ENCODE measurements at regions not wholly inside any gene's neighbourhood (a gene's known extent, or its start where the extent isn't known, plus 50 kb on each side); places are given as distances from the start of the nearest gene placed in this dataset.

DNA sequence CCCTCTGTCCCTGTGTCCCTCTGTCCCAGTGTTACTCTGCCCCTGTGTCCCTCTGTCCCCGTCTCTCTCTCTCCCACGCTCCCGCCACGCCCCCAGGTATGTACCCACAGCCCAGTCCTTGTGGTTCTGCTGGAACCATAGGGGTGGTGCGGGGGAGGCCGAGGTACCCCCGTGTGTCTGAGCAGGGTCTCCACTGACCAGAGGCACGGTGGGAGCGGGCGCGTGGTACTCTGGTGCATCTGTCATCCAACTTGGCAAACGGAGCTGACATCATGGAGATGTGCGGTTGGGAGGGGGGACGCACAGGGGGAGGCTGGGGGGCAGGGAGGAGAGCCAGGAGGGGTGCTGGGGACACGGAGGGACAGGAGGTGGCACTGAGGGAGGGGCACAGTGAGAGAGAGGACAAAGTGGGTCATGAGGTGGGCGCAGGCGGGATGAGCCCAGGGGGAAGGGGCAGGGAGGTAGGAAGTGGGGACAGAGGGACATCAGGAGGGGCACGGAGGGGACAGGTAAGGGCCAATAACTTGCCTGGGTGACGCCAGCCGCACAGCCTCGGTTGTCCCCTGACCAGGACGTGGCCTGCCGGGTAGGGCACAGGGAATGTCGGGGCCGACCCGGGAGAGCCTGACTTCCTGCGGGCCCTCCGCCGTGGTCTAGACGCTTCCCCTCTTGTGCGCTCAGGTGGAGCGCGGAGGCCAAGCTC, 163.6 kb upstream of the PDE10A start:
- H3K4me3 ChIP-seq (ENCODE audit: low read length), result no peak overlapping the region
- no peaks in the 10 kb centered on the region for H3K36me3 ChIP-seq (replicated peaks; ENCODE audit: insufficient read depth, low read length)
- H3F3A ChIP-seq (ENCODE audit: insufficient read depth, low read length), result no peaks in the 10 kb centered on the region
- H2AFZ ChIP-seq (ENCODE audit: low read length), result no peak overlapping the region
- no peaks in the 10 kb centered on the region for H4K20me1 ChIP-seq (ENCODE audit: insufficient read depth, low read length)
- no peaks in the 10 kb centered on the region for H3K27me3 ChIP-seq (replicated peaks; ENCODE audit: insufficient read depth, low read length)
- no peak overlapping the region for H3K9ac ChIP-seq (ENCODE audit: low read length)
- H3K9me3 ChIP-seq (replicated peaks; ENCODE audit: insufficient read depth, low read length), result no peaks in the 10 kb centered on the region
- DNase-seq, result no peak
- no peaks in the 10 kb centered on the region for H3K4me1 ChIP-seq (ENCODE audit: low read length)
- no peak for TF ChIP-seq EZH2phosphoT487 (IDR thresholded peaks at IDR 0.05; ENCODE audit: low read length)
- no peak overlapping the region for H3K27ac ChIP-seq (ENCODE audit: low read length)
- no peaks in the 10 kb centered on the region for H3K9me2 ChIP-seq (replicated peaks; ENCODE audit: insufficient read depth, low read length)
- H3K4me2 ChIP-seq (ENCODE audit: low read depth, low read length), result no peak overlapping the region
- H3K79me2 ChIP-seq (ENCODE audit: low read length), result no peaks in the 10 kb centered on the region

DNA sequence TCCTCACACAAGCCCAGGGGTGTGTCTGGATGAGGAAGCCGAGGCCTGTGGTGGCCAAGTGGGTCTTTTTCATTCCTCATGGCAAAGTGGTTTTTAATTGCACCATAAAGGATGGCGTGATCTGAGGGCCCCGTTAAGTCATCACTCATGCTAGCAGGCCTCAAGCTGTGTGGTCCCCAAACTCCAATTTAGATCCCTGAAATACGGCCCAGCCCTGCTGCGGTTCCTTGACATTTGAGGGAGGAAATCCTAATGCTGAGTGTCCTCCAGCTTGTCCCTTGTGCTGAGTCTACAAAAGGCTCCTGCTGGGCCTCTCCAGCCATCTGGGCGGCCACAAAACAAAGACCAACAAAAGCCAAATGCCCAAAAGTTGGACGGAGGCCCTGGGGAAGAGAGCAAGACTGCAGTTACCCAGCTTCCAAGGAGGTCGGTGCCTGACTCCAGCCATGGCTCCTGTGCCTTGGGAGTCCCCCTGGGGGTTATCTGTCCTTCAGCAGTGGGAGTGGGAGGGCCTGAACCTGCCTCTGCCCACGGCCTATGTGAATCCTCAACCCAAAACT, 162.3 kb upstream of the PDE10A start:
- no peaks in the 10 kb centered on the region for H3K27me3 ChIP-seq (replicated peaks; ENCODE audit: insufficient read depth, low read length)
- no peaks in the 10 kb centered on the region for H3F3A ChIP-seq (ENCODE audit: insufficient read depth, low read length)

DNA sequence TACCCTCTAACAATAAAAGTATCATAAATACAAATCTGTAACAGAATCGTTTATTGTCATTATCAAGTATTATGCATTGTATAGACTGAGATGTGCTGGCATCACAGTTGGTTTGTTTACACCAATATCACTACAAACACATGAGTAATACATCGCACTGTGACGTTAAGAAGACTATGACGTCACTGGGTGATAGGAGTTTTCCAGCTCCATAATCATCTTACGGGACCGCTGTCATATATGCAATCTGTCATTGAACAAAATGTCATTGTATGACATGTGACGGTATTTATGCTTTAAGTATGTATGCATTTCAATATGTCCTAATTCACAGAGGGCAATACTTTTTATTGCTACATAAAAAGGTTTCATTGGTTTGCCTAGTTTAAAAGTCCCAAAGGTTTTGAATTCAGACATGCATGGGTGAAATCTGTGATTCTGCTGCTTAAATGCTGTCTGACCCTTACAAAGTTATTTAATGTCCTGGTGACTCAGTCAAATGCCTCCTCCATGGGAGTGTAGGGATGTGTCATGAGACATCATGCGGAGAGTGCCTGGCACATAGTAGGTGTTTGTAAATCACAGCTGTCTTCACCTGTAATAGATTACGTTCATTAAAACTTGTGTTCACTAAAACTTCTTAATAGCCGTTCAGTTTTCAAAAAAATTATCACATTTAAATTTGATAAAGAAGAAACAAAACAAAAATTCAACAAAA, 160.7 kb upstream of the PDE10A start:
- no peaks in the 10 kb centered on the region for H3K27me3 ChIP-seq (replicated peaks; ENCODE audit: insufficient read depth, low read length)
- H3F3A ChIP-seq (ENCODE audit: insufficient read depth, low read length), result no peaks in the 10 kb centered on the region
- H3K79me2 ChIP-seq (ENCODE audit: low read length), result no peaks in the 10 kb centered on the region
- no peaks in the 10 kb centered on the region for H3K9me2 ChIP-seq (replicated peaks; ENCODE audit: insufficient read depth, low read length)
- no peaks in the 10 kb centered on the region for H3K4me1 ChIP-seq (ENCODE audit: low read length)
- H3K9ac ChIP-seq (ENCODE audit: low read length), result no peak overlapping the region
- no peak overlapping the region for H3K27ac ChIP-seq (ENCODE audit: low read length)
- no peak overlapping the region for H2AFZ ChIP-seq (ENCODE audit: low read length)
- no peaks in the 10 kb centered on the region for H3K9me3 ChIP-seq (replicated peaks; ENCODE audit: insufficient read depth, low read length)
- no peaks in the 10 kb centered on the region for H4K20me1 ChIP-seq (ENCODE audit: insufficient read depth, low read length)
- no peak overlapping the region for H3K4me2 ChIP-seq (ENCODE audit: low read depth, low read length)
- H3K36me3 ChIP-seq (replicated peaks; ENCODE audit: insufficient read depth, low read length), result no peaks in the 10 kb centered on the region
- DNase-seq, result no peak
- no peak overlapping the region for H3K4me3 ChIP-seq (ENCODE audit: low read length)
- TF ChIP-seq EZH2 (optimal IDR thresholded peaks at IDR 0.05; ENCODE audit: low read depth, low read length), result no peak
- TF ChIP-seq EZH2phosphoT487 (IDR thresholded peaks at IDR 0.05; ENCODE audit: low read length), result no peak

More for the DNA sequence above, 162.3 kb upstream of the PDE10A start:
- Histone ChIP-seq H3K9me3 (replicated peaks; ENCODE audit: insufficient read depth, low read length) (no peaks in the 10 kb centered on the region), H3K9me2 (replicated peaks; ENCODE audit: insufficient read depth, low read length) (no peaks in the 10 kb centered on the region), H4K20me1 (ENCODE audit: insufficient read depth, low read length) (no peaks in the 10 kb centered on the region), H3K4me3 (ENCODE audit: low read length) (no peak overlapping the region), H3K36me3 (replicated peaks; ENCODE audit: insufficient read depth, low read length) (no peaks in the 10 kb centered on the region), H2AFZ (ENCODE audit: low read length) (no peak overlapping the region), H3K79me2 (ENCODE audit: low read length) (no peaks in the 10 kb centered on the region), H3K27ac (ENCODE audit: low read length) (no peak overlapping the region), H3K9ac (ENCODE audit: low read length) (no peak overlapping the region), H3K4me2 (ENCODE audit: low read depth, low read length) (no peak overlapping the region), H3K4me1 (ENCODE audit: low read length) (no peaks in the 10 kb centered on the region)
- DNase-seq, result no peak
- TF ChIP-seq EZH2 (optimal IDR thresholded peaks at IDR 0.05; ENCODE audit: low read depth, low read length), result no peak
- TF ChIP-seq, protein P1, sequence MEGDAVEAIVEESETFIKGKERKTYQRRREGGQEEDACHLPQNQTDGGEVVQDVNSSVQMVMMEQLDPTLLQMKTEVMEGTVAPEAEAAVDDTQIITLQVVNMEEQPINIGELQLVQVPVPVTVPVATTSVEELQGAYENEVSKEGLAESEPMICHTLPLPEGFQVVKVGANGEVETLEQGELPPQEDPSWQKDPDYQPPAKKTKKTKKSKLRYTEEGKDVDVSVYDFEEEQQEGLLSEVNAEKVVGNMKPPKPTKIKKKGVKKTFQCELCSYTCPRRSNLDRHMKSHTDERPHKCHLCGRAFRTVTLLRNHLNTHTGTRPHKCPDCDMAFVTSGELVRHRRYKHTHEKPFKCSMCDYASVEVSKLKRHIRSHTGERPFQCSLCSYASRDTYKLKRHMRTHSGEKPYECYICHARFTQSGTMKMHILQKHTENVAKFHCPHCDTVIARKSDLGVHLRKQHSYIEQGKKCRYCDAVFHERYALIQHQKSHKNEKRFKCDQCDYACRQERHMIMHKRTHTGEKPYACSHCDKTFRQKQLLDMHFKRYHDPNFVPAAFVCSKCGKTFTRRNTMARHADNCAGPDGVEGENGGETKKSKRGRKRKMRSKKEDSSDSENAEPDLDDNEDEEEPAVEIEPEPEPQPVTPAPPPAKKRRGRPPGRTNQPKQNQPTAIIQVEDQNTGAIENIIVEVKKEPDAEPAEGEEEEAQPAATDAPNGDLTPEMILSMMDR (IDR thresholded peaks at IDR 0.05; ENCODE audit: low read length), result no peak
- TF ChIP-seq EZH2phosphoT487 (IDR thresholded peaks at IDR 0.05; ENCODE audit: low read length), result no peak

- Histone ChIP-seq H3K27me3 (replicated peaks; ENCODE audit: insufficient read depth, low read length) (no peaks in the 10 kb centered on the region), H3K79me2 (ENCODE audit: low read length) (no peaks in the 10 kb centered on the region), H3K36me3 (replicated peaks; ENCODE audit: insufficient read depth, low read length) (no peaks in the 10 kb centered on the region), H3F3A (ENCODE audit: insufficient read depth, low read length) (no peaks in the 10 kb centered on the region), H3K9ac (ENCODE audit: low read length) (no peak overlapping the region), H3K4me3 (ENCODE audit: low read length) (no peak overlapping the region), H2AFZ (ENCODE audit: low read length) (no peak overlapping the region), H4K20me1 (ENCODE audit: insufficient read depth, low read length) (no peaks in the 10 kb centered on the region), H3K4me1 (ENCODE audit: low read length) (no peaks in the 10 kb centered on the region), H3K27ac (ENCODE audit: low read length) (no peak overlapping the region), H3K9me3 (replicated peaks; ENCODE audit: insufficient read depth, low read length) (no peaks in the 10 kb centered on the region), H3K9me2 (replicated peaks; ENCODE audit: insufficient read depth, low read length) (no peaks in the 10 kb centered on the region), H3K4me2 (ENCODE audit: low read depth, low read length) (no peak overlapping the region)
- no peak for DNase-seq
- TF ChIP-seq EZH2phosphoT487 (IDR thresholded peaks at IDR 0.05; ENCODE audit: low read length), result no peak
These were observed 159.5 kb upstream of the PDE10A start for GRCh38 chr6:165822501-165822900.

Data from MM.1S (cell line).